K562 (cell line): ENCODE measurements at regions not wholly inside any gene's neighbourhood (a gene's known extent, or its start where the extent isn't known, plus 50 kb on each side); places are given as distances from the start of the nearest gene placed in this dataset.

Experiments
- ATAC-seq: fragments of 200-7000 bp; cut with Tn5 transposase; 3 replicates; pipeline ENCODE4 v1.9.1; 2020; ENCODE audit warnings: moderate library complexity
- BruUV-seq: library from RNA; stranded (reverse); fragments of 400-500 nt; replicated peaks from 2 replicates; lab custom pipeline; 2021; lab: Mats Ljungman, UMichigan
- CTCF ChIA-PET: fragments of 300-600 bp; formaldehyde crosslinking; extraction: SDS; loops from one replicate; lab custom pipeline; 2021; ENCODE audit warnings: low intra/inter-chr PET ratio; lab: Yijun Ruan, JAX
- POLR2A ChIA-PET: fragments of 300-600, 350-650 bp; sonication (Branson Sonifier 250); formaldehyde crosslinking; extraction: SDS; loops from one replicate; lab custom pipeline; 2021; ENCODE audit warnings: antibody characterized with exemption, inconsistent platforms; lab: Yijun Ruan, JAX
- DNase-seq, 4 experiments: peaks; one replicate each; pipeline versions ENCODE4 v3.0.0 to v3.0.0-alpha.2; 2011 to 2018; ENCODE audit warnings: low spot score in 3 of 4, mixed read lengths in 3 of 4; ENCODE audit errors: extremely low read depth in 1 of 4
- FAIRE-seq: peaks from 2 replicates; lab custom pipeline; 2011; peaks lifted over from hg19 to GRCh38; lab: Jason Lieb, UNC
- H2AFZ ChIP-seq: 2 replicates; pipeline ENCODE4 v1.6.0; 2011; ENCODE audit warnings: low read depth, low read length, control low read depth, inconsistent platforms
- H3K27ac ChIP-seq: fragments of 200-600 bp; 3 replicates; pipeline ENCODE4 v1.8.0; 2011; ENCODE audit warnings: low read depth, mild to moderate bottlenecking, control low read depth, inconsistent platforms, low read length, moderate library complexity, mixed read lengths; ENCODE audit errors: extremely low read depth
- H3K27me3 ChIP-seq, 2 experiments: fragments of 300-600 bp in 1 of 2; 2 replicates in 1 of 2; 3 replicates in 1 of 2; pipeline versions ENCODE4 v1.6.0 to v1.8.0; 2011; ENCODE audit warnings: inconsistent platforms in 2 of 2, low read length in 2 of 2, mild to moderate bottlenecking in 1 of 2, mixed read lengths in 1 of 2, moderate library complexity in 1 of 2; ENCODE audit not compliant: control insufficient read depth in 2 of 2, insufficient read depth in 2 of 2
- H3K36me3 ChIP-seq: fragments of 300-600 bp; 3 replicates; pipeline ENCODE4 v1.8.0; 2011; ENCODE audit warnings: mild to moderate bottlenecking, low read length, inconsistent platforms; ENCODE audit not compliant: control insufficient read depth, insufficient read depth
- H3K4me1 ChIP-seq, 2 experiments: fragments of 200-600 bp in 1 of 2; replicated peaks in 1 of 2; 2 replicates in 1 of 2; 3 replicates in 1 of 2; pipeline versions ENCODE4 v1.5.1 to v1.8.0; 2011; ENCODE audit warnings: inconsistent platforms in 2 of 2, low read length in 2 of 2, mild to moderate bottlenecking in 1 of 2, mixed read lengths in 1 of 2, moderate library complexity in 1 of 2; ENCODE audit not compliant: control insufficient read depth in 2 of 2, insufficient read depth in 2 of 2
- H3K4me2 ChIP-seq: 2 replicates; pipeline ENCODE4 v1.6.1; 2011; ENCODE audit warnings: low read length, control low read depth, inconsistent platforms, mixed read lengths; ENCODE audit not compliant: insufficient read depth
- H3K4me3 ChIP-seq: fragments of 200-600 bp; sonication (generic), shearing (Covaris generic); 2 replicates; pipeline ENCODE4 v1.5.1; 2016; ENCODE audit warnings: control low read depth, inconsistent platforms
- H3K79me2 ChIP-seq: fragments of 200-600 bp; 3 replicates; pipeline ENCODE4 v1.8.0; 2011; ENCODE audit warnings: low read length, inconsistent platforms; ENCODE audit not compliant: control insufficient read depth, insufficient read depth
- H3K9ac ChIP-seq, 2 experiments: 2 replicates each; pipeline versions ENCODE4 v1.6.0 to v1.6.1; 2011; ENCODE audit warnings: low read depth in 2 of 2, low read length in 2 of 2, control low read depth in 1 of 2, inconsistent platforms in 1 of 2, mild to moderate bottlenecking in 1 of 2, mixed read lengths in 1 of 2; ENCODE audit not compliant: insufficient read depth in 1 of 2
- H3K9me1 ChIP-seq: one replicate; pipeline ENCODE4 v1.6.0; 2011; ENCODE audit warnings: inconsistent platforms, mild to moderate bottlenecking, low read length, moderate library complexity; ENCODE audit not compliant: control insufficient read depth, insufficient read depth
- H3K9me3 ChIP-seq: replicated peaks from 2 replicates; pipeline ENCODE4 v1.5.1; 2011; ENCODE audit warnings: low read depth, low read length, inconsistent platforms; ENCODE audit not compliant: control insufficient read depth, insufficient read depth
- H4K20me1 ChIP-seq: replicated peaks from 2 replicates; pipeline ENCODE4 v1.6.1; 2011; ENCODE audit warnings: low read length, inconsistent platforms, mixed read lengths; ENCODE audit not compliant: control insufficient read depth, insufficient read depth
- CUX1 ChIP-seq: fragments of 200-800 bp; sonication (Bioruptor generic); IDR thresholded peaks from 2 replicates; pipeline ENCODE4 v1.6.1; 2016; ENCODE audit warnings: missing genetic modification characterization, missing compliant biosample characterization
- DDX20 ChIP-seq: fragments of 450-650 bp; IDR thresholded peaks from 2 replicates; pipeline ENCODE4 v1.6.1; 2016; ENCODE audit warnings: missing genetic modification characterization, low read depth, mild to moderate bottlenecking, missing compliant biosample characterization, moderate library complexity
- SRF ChIP-seq, 2 experiments: fragments of 250-450, 450-650 bp in 1 of 2; sonication (Bioruptor Pico) in 1 of 2; sonication (generic) in 1 of 2; formaldehyde crosslinking; IDR thresholded peaks; 2 replicates each; pipeline versions ENCODE4 v1.5.0 to v1.5.1; 2020 to 2022; ENCODE audit warnings: mild to moderate bottlenecking in 1 of 2, missing genetic modification reagents in 1 of 2
- ZNF696 ChIP-seq: fragments of 250-450 bp; sonication (Bioruptor Pico); conservative IDR thresholded peaks from 2 replicates; pipeline ENCODE4 v1.4.0; 2020; ENCODE audit warnings: mild to moderate bottlenecking, moderate library complexity
- WGBS: fragments of 100-300 bp; shearing (Covaris generic); methylation state at CpG from one replicate; pipeline ENCODE4 v1.1.6; 2016; ENCODE audit warnings: low coverage, mixed read lengths; ENCODE audit not compliant: insufficient coverage; ENCODE audit errors: missing lambda C conversion rate; 5-methylcytosine and 5-hydroxymethylcytosine counted together
- in situ Hi-C: fragments of 300-500 bp; cut with MboI; formaldehyde crosslinking; loops from 4 replicates; pipeline ENCODE4 v1.15.0; 2018; ENCODE audit warnings: inconsistent platforms, mixed read lengths
- intact Hi-C: fragments of 100-400 bp; cut with micrococcal nuclease; formaldehyde crosslinking; loops from 2 replicates; pipeline ENCODE4 v1.14.2; 2022

- H3K27ac ChIP-seq = no peak overlapping the region
- no peak overlapping the region for H3K4me2 ChIP-seq
- ChIA-PET CTCF (no interaction called here), POLR2A (interaction anchor here (0.7 kb wide), 1 partner anchor 379 kb away, joined by 3 read pairs; no protein-coding TSS in a partner anchor)
- 0% methylated on average over 4 of the region's 4 CpGs for WGBS
- H3K9me3 ChIP-seq = no peaks in the 10 kb centered on the region
- H3K36me3 ChIP-seq = no peaks in the 10 kb centered on the region
- no peaks in the 10 kb centered on the region for H3K79me2 ChIP-seq
- H3K9me1 ChIP-seq = no peaks in the 10 kb centered on the region
- H3K9ac ChIP-seq = no peak overlapping the region
- FAIRE-seq (no peak), ATAC-seq (no peak), DNase-seq (no peak)
- H3K4me1 ChIP-seq = no peaks in the 10 kb centered on the region
- no peaks in the 10 kb centered on the region for H3K27me3 ChIP-seq
- no peak overlapping the region for H3K4me3 ChIP-seq
- intact Hi-C loops (no loop called here), in situ Hi-C loops (no loop called here)
- no peaks in the 10 kb centered on the region for H4K20me1 ChIP-seq
- BruUV-seq = no TSS peak
- no peak overlapping the region for H2AFZ ChIP-seq
- TF ChIP-seq CUX1 = no peak
- no peak for TF ChIP-seq SRF (CRISPR knock-in tag; IDR thresholded peaks at IDR 0.05)
- TF ChIP-seq DDX20 (tag) = no peak
- TF ChIP-seq ZNF696 (CRISPR knock-in tag) = no peak
Measured at GRCh38 chr2:36302911-36303310, 52.7 kb upstream of the CRIM1 start.
